ENCODE measurements at regions not wholly inside any gene's neighbourhood (a gene's known extent, or its start where the extent isn't known, plus 50 kb on each side); places are given as distances from the start of the nearest gene placed in this dataset.

GRCh38 chr3:135809021-135809634 lies 156.4 kb upstream of the PPP2R3A start:
- no peak overlapping the region for H3K4me3 Mint-ChIP-seq
- H3K27ac Mint-ChIP-seq = no peak overlapping the region
- no peak for DNase-seq
- intact Hi-C loops (cut with micrococcal nuclease) = no loop called here
- CTCF ChIA-PET = no interaction called here
- no peaks in the 10 kb centered on the region for H3K9me3 Mint-ChIP-seq
- H3K4me1 Mint-ChIP-seq (ENCODE audit: low read depth) = no peaks in the 10 kb centered on the region
- no peaks in the 10 kb centered on the region for H3K36me3 Mint-ChIP-seq (ENCODE audit: low read depth)
- peaks cover 5% of the 10 kb centered on the region for H3K27me3 Mint-ChIP-seq (ENCODE audit: low read depth)

- Mint-ChIP-seq H3K4me1 (ENCODE audit: low read depth) (no peaks in the 10 kb centered on the region), H3K4me3 (no peak overlapping the region)
- intact Hi-C loops (cut with micrococcal nuclease) = no loop called here
These were observed 153.9 kb upstream of the PPP2R3A start for GRCh38 chr3:135811651-135812050.

GRCh38 chr3:135812057-135812456 lies 153.5 kb upstream of the PPP2R3A start:
- Mint-ChIP-seq H3K27me3 (ENCODE audit: low read depth) (peaks cover 5% of the 10 kb centered on the region), H3K27ac (no peak overlapping the region), H3K4me3 (no peak overlapping the region), H3K4me1 (ENCODE audit: low read depth) (no peaks in the 10 kb centered on the region), H3K9me3 (no peaks in the 10 kb centered on the region), H3K36me3 (ENCODE audit: low read depth) (no peaks in the 10 kb centered on the region)
- CTCF ChIA-PET = no interaction called here
- intact Hi-C loops (cut with micrococcal nuclease) = no loop called here
- no peak for DNase-seq

More at GRCh38 chr3:135811651-135812050, 153.9 kb upstream of the PPP2R3A start:
- CTCF ChIA-PET = no interaction called here
- Mint-ChIP-seq H3K9me3 (no peaks in the 10 kb centered on the region), H3K36me3 (ENCODE audit: low read depth) (no peaks in the 10 kb centered on the region), H3K27me3 (ENCODE audit: low read depth) (peaks cover 5% of the 10 kb centered on the region), H3K27ac (no peak overlapping the region)
- no peak for DNase-seq

GRCh38 chr3:135834465-135834864 lies 131.1 kb upstream of the PPP2R3A start:
- Mint-ChIP-seq H3K9me3 (no peaks in the 10 kb centered on the region), H3K27ac (no peak overlapping the region), H3K27me3 (ENCODE audit: low read depth) (no peaks in the 10 kb centered on the region), H3K36me3 (ENCODE audit: low read depth) (no peaks in the 10 kb centered on the region), H3K4me1 (ENCODE audit: low read depth) (no peaks in the 10 kb centered on the region), H3K4me3 (no peak overlapping the region)
- CTCF ChIA-PET = no interaction called here
- intact Hi-C loops (cut with micrococcal nuclease) = no loop called here
- no peak for DNase-seq

GRCh38 chr3:135837977-135838631 lies 127.4 kb upstream of the PPP2R3A start:
- H3K27ac Mint-ChIP-seq = no peak overlapping the region
- no peak for DNase-seq
- intact Hi-C loops (cut with micrococcal nuclease) = no loop called here
- no peak overlapping the region for H3K4me3 Mint-ChIP-seq
- no peaks in the 10 kb centered on the region for H3K4me1 Mint-ChIP-seq (ENCODE audit: low read depth)
- no peaks in the 10 kb centered on the region for H3K36me3 Mint-ChIP-seq (ENCODE audit: low read depth)
- CTCF ChIA-PET = no interaction called here
- H3K27me3 Mint-ChIP-seq (ENCODE audit: low read depth) = no peaks in the 10 kb centered on the region
- H3K9me3 Mint-ChIP-seq = no peaks in the 10 kb centered on the region

GRCh38 chr3:135840436-135840835 lies 125.1 kb upstream of the PPP2R3A start:
- H3K27ac Mint-ChIP-seq = no peak overlapping the region
- H3K9me3 Mint-ChIP-seq = no peaks in the 10 kb centered on the region
- H3K4me1 Mint-ChIP-seq (ENCODE audit: low read depth) = no peaks in the 10 kb centered on the region
- H3K36me3 Mint-ChIP-seq (ENCODE audit: low read depth) = no peaks in the 10 kb centered on the region
- intact Hi-C loops (cut with micrococcal nuclease) = no loop called here
- DNase-seq = no peak
- no peak overlapping the region for H3K4me3 Mint-ChIP-seq
- H3K27me3 Mint-ChIP-seq (ENCODE audit: low read depth) = peaks cover 3% of the 10 kb centered on the region
- CTCF ChIA-PET = no interaction called here

GRCh38 chr3:135844386-135844785 lies 121.1 kb upstream of the PPP2R3A start:
- no peak for DNase-seq
- Mint-ChIP-seq H3K27ac (no peak overlapping the region), H3K4me1 (ENCODE audit: low read depth) (no peaks in the 10 kb centered on the region), H3K36me3 (ENCODE audit: low read depth) (no peaks in the 10 kb centered on the region), H3K9me3 (peaks cover 2% of the 10 kb centered on the region), H3K27me3 (ENCODE audit: low read depth) (peaks cover 3% of the 10 kb centered on the region), H3K4me3 (no peak overlapping the region)
- CTCF ChIA-PET = no interaction called here
- intact Hi-C loops (cut with micrococcal nuclease) = no loop called here

GRCh38 chr3:135848051-135848450 lies 117.5 kb upstream of the PPP2R3A start:
- no peak overlapping the region for H3K4me3 Mint-ChIP-seq
- H3K27ac Mint-ChIP-seq = no peak overlapping the region
- H3K27me3 Mint-ChIP-seq (ENCODE audit: low read depth) = peaks cover 3% of the 10 kb centered on the region
- H3K4me1 Mint-ChIP-seq (ENCODE audit: low read depth) = no peaks in the 10 kb centered on the region
- CTCF ChIA-PET = no interaction called here
- no peak for DNase-seq
- intact Hi-C loops (cut with micrococcal nuclease) = no loop called here
- H3K36me3 Mint-ChIP-seq (ENCODE audit: low read depth) = no peaks in the 10 kb centered on the region
- H3K9me3 Mint-ChIP-seq = peaks cover 2% of the 10 kb centered on the region

- Mint-ChIP-seq H3K27ac (no peak overlapping the region), H3K36me3 (ENCODE audit: low read depth) (no peaks in the 10 kb centered on the region), H3K4me3 (no peak overlapping the region), H3K4me1 (ENCODE audit: low read depth) (no peaks in the 10 kb centered on the region), H3K9me3 (peaks cover 2% of the 10 kb centered on the region), H3K27me3 (ENCODE audit: low read depth) (peaks cover 2% of the 10 kb centered on the region)
- CTCF ChIA-PET = no interaction called here
- no peak for DNase-seq
- intact Hi-C loops (cut with micrococcal nuclease) = no loop called here
These were observed 115.7 kb upstream of the PPP2R3A start for GRCh38 chr3:135849827-135850226.

- Mint-ChIP-seq H3K4me1 (ENCODE audit: low read depth) (no peaks in the 10 kb centered on the region), H3K36me3 (ENCODE audit: low read depth) (no peaks in the 10 kb centered on the region), H3K4me3 (no peak overlapping the region), H3K9me3 (peaks cover 2% of the 10 kb centered on the region), H3K27ac (no peak overlapping the region), H3K27me3 (ENCODE audit: low read depth) (peaks cover 2% of the 10 kb centered on the region)
- CTCF ChIA-PET = no interaction called here
- intact Hi-C loops (cut with micrococcal nuclease) = no loop called here
- DNase-seq = no peak
These were observed 114.1 kb upstream of the PPP2R3A start for GRCh38 chr3:135851201-135852081.

GRCh38 chr3:135853981-135854380 lies 111.5 kb upstream of the PPP2R3A start:
- no peaks in the 10 kb centered on the region for H3K4me1 Mint-ChIP-seq (ENCODE audit: low read depth)
- intact Hi-C loops (cut with micrococcal nuclease) = no loop called here
- no peak for DNase-seq
- H3K9me3 Mint-ChIP-seq = no peaks in the 10 kb centered on the region
- CTCF ChIA-PET = no interaction called here
- no peak overlapping the region for H3K27ac Mint-ChIP-seq
- H3K27me3 Mint-ChIP-seq (ENCODE audit: low read depth) = peaks cover 2% of the 10 kb centered on the region
- H3K4me3 Mint-ChIP-seq = no peak overlapping the region
- no peaks in the 10 kb centered on the region for H3K36me3 Mint-ChIP-seq (ENCODE audit: low read depth)

- H3K9me3 Mint-ChIP-seq = no peaks in the 10 kb centered on the region
- intact Hi-C loops (cut with micrococcal nuclease) = no loop called here
- CTCF ChIA-PET = interaction anchor here (0.8 kb wide), 1 partner anchor 9 kb away, joined by 3 read pairs; no protein-coding TSS in a partner anchor
- H3K27ac Mint-ChIP-seq = no peak overlapping the region
- no peaks in the 10 kb centered on the region for H3K4me1 Mint-ChIP-seq (ENCODE audit: low read depth)
- DNase-seq = no peak
- no peaks in the 10 kb centered on the region for H3K36me3 Mint-ChIP-seq (ENCODE audit: low read depth)
- no peak overlapping the region for H3K4me3 Mint-ChIP-seq
- no peaks in the 10 kb centered on the region for H3K27me3 Mint-ChIP-seq (ENCODE audit: low read depth)
These were observed 104.8 kb upstream of the PPP2R3A start for GRCh38 chr3:135860761-135861160.

- H3K4me3 Mint-ChIP-seq = no peak overlapping the region
- H3K27ac Mint-ChIP-seq = no peak overlapping the region
- H3K4me1 Mint-ChIP-seq (ENCODE audit: low read depth) = no peaks in the 10 kb centered on the region
- intact Hi-C loops (cut with micrococcal nuclease) = no loop called here
- CTCF ChIA-PET = no interaction called here
- no peak for DNase-seq
- H3K9me3 Mint-ChIP-seq = no peaks in the 10 kb centered on the region
- H3K27me3 Mint-ChIP-seq (ENCODE audit: low read depth) = no peaks in the 10 kb centered on the region
- no peaks in the 10 kb centered on the region for H3K36me3 Mint-ChIP-seq (ENCODE audit: low read depth)
These were observed 103.2 kb upstream of the PPP2R3A start for GRCh38 chr3:135862361-135862760.
